HCT116 (cell line): ENCODE measurements at regions not wholly inside any gene's neighbourhood (a gene's known extent, or its start where the extent isn't known, plus 50 kb on each side); places are given as distances from the start of the nearest gene placed in this dataset.

Source experiments
- ATAC-seq: fragments of 200-7000 bp; cut with Tn5 transposase; 2 replicates; pipeline ENCODE4 v1.9.1; 2020; ENCODE audit warnings: mild to moderate bottlenecking, moderate library complexity
- BruUV-seq: library from RNA; stranded (reverse); fragments of 400-500 nt; replicated peaks from 2 replicates; lab custom pipeline; 2021; lab: Mats Ljungman, UMichigan
- CTCF ChIA-PET: fragments of 300-600 bp; sonication (Branson Sonifier 250); formaldehyde crosslinking; loops from one replicate; lab custom pipeline; 2021; ENCODE audit warnings: antibody characterized with exemption; lab: Charles Lee
- POLR2A ChIA-PET: fragments of 300-600, 350-600 bp; sonication (Branson Sonifier 250); formaldehyde crosslinking; loops from one replicate; lab custom pipeline; 2021; ENCODE audit warnings: antibody characterized with exemption; lab: Charles Lee
- RAD21 ChIA-PET, 2 experiments: fragments of 300-600 bp; sonication (Branson Sonifier 250); formaldehyde crosslinking; loops; one replicate each; lab custom pipeline; 2023; ENCODE audit warnings: low total read pairs in 2 of 2; ENCODE audit not compliant: uncharacterized antibody in 2 of 2, unreplicated experiment in 2 of 2, low non-redundant PET in 1 of 2; lab: Charles Lee
- DNase-seq: peaks from one replicate; pipeline ENCODE4 v3.0.0-alpha.2; 2010; ENCODE audit warnings: low read depth, low spot score
- H2AFZ ChIP-seq: fragments of 200-600 bp; shearing (Covaris generic), sonication (generic); 2 replicates; pipeline ENCODE4 v1.6.1; 2017; ENCODE audit warnings: low read depth, mixed run types, mixed read lengths, antibody characterized with exemption, low read length; ENCODE audit not compliant: poor library complexity, severe bottlenecking
- H3K27ac ChIP-seq: 2 replicates; pipeline ENCODE4 v1.5.1; 2012; ENCODE audit warnings: low read depth, low read length
- H3K27me3 ChIP-seq: fragments of 200-600 bp; sonication (generic); 2 replicates; pipeline ENCODE4 v1.6.1; 2016; ENCODE audit warnings: mixed run types, low read length, mixed read lengths; ENCODE audit not compliant: insufficient read depth
- H3K36me3 ChIP-seq, 2 experiments: fragments of 200-500 bp in 1 of 2; fragments of 200-600 bp in 1 of 2; sonication (Bioruptor generic) in 1 of 2; sonication (generic) in 1 of 2; 2 replicates each; pipeline versions ENCODE4 v1.5.1 to v1.6.1; 2014 to 2016; ENCODE audit warnings: low read length in 2 of 2, inconsistent platforms in 1 of 2, mixed read lengths in 1 of 2, mixed run types in 1 of 2; ENCODE audit not compliant: insufficient read depth in 2 of 2, control insufficient read depth in 1 of 2
- H3K4me1 ChIP-seq, 2 experiments: fragments of 200-600 bp in 1 of 2; sonication (generic) in 1 of 2; 2 replicates each; pipeline versions ENCODE4 v1.5.1 to v1.6.1; 2012 to 2017; ENCODE audit warnings: low read length in 2 of 2, inconsistent platforms in 1 of 2, mild to moderate bottlenecking in 1 of 2, mixed read lengths in 1 of 2, mixed run types in 1 of 2, moderate library complexity in 1 of 2; ENCODE audit not compliant: insufficient read depth in 2 of 2, control insufficient read depth in 1 of 2
- H3K4me2 ChIP-seq: fragments of 200-600 bp; sonication (generic); 2 replicates; pipeline ENCODE4 v1.6.1; 2017; ENCODE audit warnings: mixed run types, low read length, mixed read lengths
- H3K4me3 ChIP-seq, 2 experiments: fragments of 200-600 bp in 1 of 2; sonication (generic) in 1 of 2; replicated peaks in 1 of 2; 2 replicates each; pipeline ENCODE4 v1.5.1; 2011 to 2016; ENCODE audit warnings: low read length in 2 of 2, control low read depth in 1 of 2, low read depth in 1 of 2, mild to moderate bottlenecking in 1 of 2, mixed read lengths in 1 of 2, mixed run types in 1 of 2
- H3K79me2 ChIP-seq: fragments of 200-600 bp; sonication (generic); 2 replicates; pipeline ENCODE4 v1.6.1; 2017; ENCODE audit warnings: mild to moderate bottlenecking, mixed run types, low read length, moderate library complexity, mixed read lengths; ENCODE audit not compliant: insufficient read depth
- H3K9ac ChIP-seq: fragments of 200-600 bp; sonication (generic); 2 replicates; pipeline ENCODE4 v1.6.1; 2016; ENCODE audit warnings: low read length, mixed read lengths
- H3K9me2 ChIP-seq: fragments of 200-600 bp; sonication (generic), shearing (Covaris generic); 2 replicates; pipeline ENCODE4 v1.6.1; 2017; ENCODE audit warnings: mixed run types, mild to moderate bottlenecking, moderate library complexity; ENCODE audit not compliant: insufficient read depth
- H3K9me3 ChIP-seq, 2 experiments: fragments of 200-500 bp in 1 of 2; fragments of 200-600 bp in 1 of 2; sonication (Bioruptor generic) in 1 of 2; sonication (generic) in 1 of 2; 2 replicates each; pipeline ENCODE4 v1.6.1; 2014 to 2017; ENCODE audit warnings: low read length in 2 of 2, mixed read lengths in 2 of 2, inconsistent platforms in 1 of 2, low read depth in 1 of 2, mild to moderate bottlenecking in 1 of 2, mixed run types in 1 of 2, moderate library complexity in 1 of 2; ENCODE audit not compliant: control insufficient read depth in 1 of 2, insufficient read depth in 1 of 2
- H4K20me1 ChIP-seq: fragments of 200-600 bp; sonication (generic), shearing (Covaris generic); 2 replicates; pipeline ENCODE4 v1.6.1; 2017; ENCODE audit warnings: mixed run types, mild to moderate bottlenecking, moderate library complexity; ENCODE audit not compliant: insufficient read depth
- CBX3 ChIP-seq: IDR thresholded peaks from 2 replicates; pipeline ENCODE4 v1.6.1; 2012; ENCODE audit warnings: low read depth
- CEBPB ChIP-seq: IDR thresholded peaks from 2 replicates; pipeline ENCODE4 v1.6.1; 2012; ENCODE audit warnings: low read depth
- EGR1 ChIP-seq: IDR thresholded peaks from 2 replicates; pipeline ENCODE4 v1.6.1; 2012; ENCODE audit warnings: low read depth
- ELF1 ChIP-seq: IDR thresholded peaks from 2 replicates; pipeline ENCODE4 v1.6.1; 2012; ENCODE audit warnings: low read depth, borderline replicate concordance
- EZH2phosphoT487 ChIP-seq: fragments of 200-600 bp; IDR thresholded peaks from 2 replicates; pipeline ENCODE4 v1.6.1; 2018; ENCODE audit warnings: antibody characterized with exemption, borderline replicate concordance
- FOSL1 ChIP-seq: IDR thresholded peaks from 2 replicates; pipeline ENCODE4 v1.6.1; 2012; ENCODE audit warnings: low read depth
- POLR2A ChIP-seq: IDR thresholded peaks from 2 replicates; pipeline ENCODE4 v1.7.0; 2011; ENCODE audit warnings: borderline replicate concordance; ENCODE audit not compliant: insufficient read depth, insufficient read length; ENCODE audit errors: extremely low read depth
- POLR2AphosphoS5 ChIP-seq: IDR thresholded peaks from 2 replicates; pipeline ENCODE4 v1.6.1; 2011; ENCODE audit warnings: mild to moderate bottlenecking, low read depth, low read length, moderate library complexity
- SIN3A ChIP-seq: IDR thresholded peaks from 2 replicates; pipeline ENCODE4 v1.6.1; 2012; ENCODE audit warnings: low read depth
- SRF ChIP-seq: IDR thresholded peaks from 2 replicates; pipeline ENCODE4 v1.6.1; 2012; ENCODE audit warnings: low read depth
- YY1 ChIP-seq: IDR thresholded peaks from 2 replicates; pipeline ENCODE4 v1.6.1; 2011; ENCODE audit warnings: low read length, low read depth, moderate library complexity, mild to moderate bottlenecking; ENCODE audit not compliant: insufficient replicate concordance; ENCODE audit errors: extremely low read depth
- ZFX ChIP-seq: fragments of 450-650 bp; IDR thresholded peaks from 2 replicates; pipeline ENCODE4 v1.6.1; 2017
- ZNF274 ChIP-seq: fragments of 200-500 bp; sonication (Bioruptor generic); IDR thresholded peaks from 2 replicates; pipeline ENCODE4 v1.6.1; 2014; ENCODE audit warnings: mild to moderate bottlenecking, low read depth, low read length, inconsistent platforms
- intact Hi-C: fragments of 100-400 bp; cut with micrococcal nuclease; formaldehyde crosslinking; loops from 2 replicates; pipeline ENCODE4 v1.10.0; 2022
- TF ChIP-seq, protein P1 (sequence below): IDR thresholded peaks from 2 replicates; pipeline ENCODE4 v1.6.1; 2012
- TF ChIP-seq, protein P2 (sequence below), 3 experiments: fragments of 200-600 bp in 1 of 3; sonication (generic) in 1 of 3; IDR thresholded peaks in 2 of 3; conservative IDR thresholded peaks in 1 of 3; 2 replicates each; pipeline ENCODE4 v1.5.1; 2012 to 2017; ENCODE audit warnings: low read depth in 2 of 3, low read length in 2 of 3, antibody characterized with exemption in 1 of 3, borderline replicate concordance in 1 of 3, control low read depth in 1 of 3, mild to moderate bottlenecking in 1 of 3, mixed read lengths in 1 of 3, mixed run types in 1 of 3, moderate library complexity in 1 of 3; ENCODE audit not compliant: insufficient read depth in 1 of 3

- Histone ChIP-seq H2AFZ (no peak overlapping the region), H4K20me1 (no peaks in the 10 kb centered on the region), H3K4me1 (no peaks in the 10 kb centered on the region), H3K27me3 (no peaks in the 10 kb centered on the region), H3K79me2 (no peaks in the 10 kb centered on the region), H3K36me3 (no peaks in the 10 kb centered on the region), H3K9me2 (no peaks in the 10 kb centered on the region), H3K27ac (no peak overlapping the region), H3K9ac (no peak overlapping the region), H3K4me3 (no peak overlapping the region), H3K9me3 (no peaks in the 10 kb centered on the region), H3K4me2 (no peak overlapping the region)
- intact Hi-C loops = no loop called here
- ATAC-seq (no peak), DNase-seq (no peak)
- RAD21 ChIA-PET = no interaction called here
- POLR2A ChIA-PET = no interaction called here
- CTCF ChIA-PET = no interaction called here
- no TSS peak for BruUV-seq
- no peak for TF ChIP-seq FOSL1
- TF ChIP-seq POLR2AphosphoS5 = no peak
These were observed 98.2 kb downstream of the THBS2 start for GRCh38 chr6:169155481-169155880.

- H3K27ac ChIP-seq = no peak overlapping the region
- POLR2A ChIA-PET = no interaction called here
- no peak for TF ChIP-seq SRF
- no peak for TF ChIP-seq POLR2A
- TF ChIP-seq, all 23 proteins: peak for 0
- H4K20me1 ChIP-seq = no peaks in the 10 kb centered on the region
- no peaks in the 10 kb centered on the region for H3K27me3 ChIP-seq
- no peaks in the 10 kb centered on the region for H3K9me3 ChIP-seq
- ATAC-seq (no peak), DNase-seq (no peak)
- no peaks in the 10 kb centered on the region for H3K9me2 ChIP-seq
- ChIA-PET CTCF (no interaction called here), RAD21 (no interaction called here)
- BruUV-seq = no TSS peak
- H3K36me3 ChIP-seq = no peaks in the 10 kb centered on the region
- no peak overlapping the region for H2AFZ ChIP-seq
- no peaks in the 10 kb centered on the region for H3K4me1 ChIP-seq
- H3K9ac ChIP-seq = no peak overlapping the region
- no peaks in the 10 kb centered on the region for H3K79me2 ChIP-seq
- no peak overlapping the region for H3K4me3 ChIP-seq
- H3K4me2 ChIP-seq = no peak overlapping the region
- intact Hi-C loops = no loop called here
These were observed 100.2 kb downstream of the THBS2 start for GRCh38 chr6:169153401-169153800.

GRCh38 chr6:169146521-169146920 lies 107.1 kb downstream of the THBS2 start:
- ATAC-seq (no peak), DNase-seq (no peak)
- Histone ChIP-seq H3K79me2 (no peaks in the 10 kb centered on the region), H3K27ac (no peak overlapping the region), H3K36me3 (no peaks in the 10 kb centered on the region), H2AFZ (no peak overlapping the region), H3K4me1 (no peaks in the 10 kb centered on the region), H3K4me3 (no peak overlapping the region), H3K9me2 (no peaks in the 10 kb centered on the region), H3K4me2 (no peak overlapping the region), H3K9ac (no peak overlapping the region), H4K20me1 (no peaks in the 10 kb centered on the region), H3K27me3 (no peaks in the 10 kb centered on the region), H3K9me3 (no peaks in the 10 kb centered on the region)
- RAD21 ChIA-PET = no interaction called here
- intact Hi-C loops = no loop called here
- CTCF ChIA-PET = no interaction called here
- POLR2A ChIA-PET = no interaction called here
- BruUV-seq = no TSS peak
- no peak for TF ChIP-seq ZNF274
- TF ChIP-seq, protein P1, sequence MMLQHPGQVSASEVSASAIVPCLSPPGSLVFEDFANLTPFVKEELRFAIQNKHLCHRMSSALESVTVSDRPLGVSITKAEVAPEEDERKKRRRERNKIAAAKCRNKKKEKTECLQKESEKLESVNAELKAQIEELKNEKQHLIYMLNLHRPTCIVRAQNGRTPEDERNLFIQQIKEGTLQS = no peak
- no peak for TF ChIP-seq EGR1
- TF ChIP-seq CBX3 = no peak
- TF ChIP-seq, protein P2, sequence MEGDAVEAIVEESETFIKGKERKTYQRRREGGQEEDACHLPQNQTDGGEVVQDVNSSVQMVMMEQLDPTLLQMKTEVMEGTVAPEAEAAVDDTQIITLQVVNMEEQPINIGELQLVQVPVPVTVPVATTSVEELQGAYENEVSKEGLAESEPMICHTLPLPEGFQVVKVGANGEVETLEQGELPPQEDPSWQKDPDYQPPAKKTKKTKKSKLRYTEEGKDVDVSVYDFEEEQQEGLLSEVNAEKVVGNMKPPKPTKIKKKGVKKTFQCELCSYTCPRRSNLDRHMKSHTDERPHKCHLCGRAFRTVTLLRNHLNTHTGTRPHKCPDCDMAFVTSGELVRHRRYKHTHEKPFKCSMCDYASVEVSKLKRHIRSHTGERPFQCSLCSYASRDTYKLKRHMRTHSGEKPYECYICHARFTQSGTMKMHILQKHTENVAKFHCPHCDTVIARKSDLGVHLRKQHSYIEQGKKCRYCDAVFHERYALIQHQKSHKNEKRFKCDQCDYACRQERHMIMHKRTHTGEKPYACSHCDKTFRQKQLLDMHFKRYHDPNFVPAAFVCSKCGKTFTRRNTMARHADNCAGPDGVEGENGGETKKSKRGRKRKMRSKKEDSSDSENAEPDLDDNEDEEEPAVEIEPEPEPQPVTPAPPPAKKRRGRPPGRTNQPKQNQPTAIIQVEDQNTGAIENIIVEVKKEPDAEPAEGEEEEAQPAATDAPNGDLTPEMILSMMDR (IDR thresholded peaks at IDR 0.05 in 2 of 3, conservative IDR thresholded peaks at IDR 0.05 in 1 of 3; ENCODE audit: borderline replicate concordance in 1 of 3, insufficient read depth in 1 of 3, low read depth in 2 of 3, low read length in 2 of 3) = no peak
- no peak for TF ChIP-seq ZFX
- no peak for TF ChIP-seq SIN3A
- TF ChIP-seq CEBPB = no peak
- no peak for TF ChIP-seq POLR2AphosphoS5
- TF ChIP-seq ELF1 = no peak
- no peak for TF ChIP-seq EZH2phosphoT487
- no peak for TF ChIP-seq YY1
